PC-3 (cell line): ENCODE measurements at regions not wholly inside any gene's neighbourhood (a gene's known extent, or its start where the extent isn't known, plus 50 kb on each side); places are given as distances from the start of the nearest gene placed in this dataset.

ENCODE experiments used
- EZH2 ChIP-seq: fragments of 300-600 bp; sonication (generic); IDR thresholded peaks from one replicate; pipeline ENCODE4 v1.6.1; 2017; ENCODE audit warnings: antibody characterized with exemption, mild to moderate bottlenecking, low read length; ENCODE audit not compliant: unreplicated experiment
- EZH2phosphoT487 ChIP-seq: fragments of 300-600 bp; sonication (generic); IDR thresholded peaks from 2 replicates; pipeline ENCODE4 v1.6.1; 2018; ENCODE audit warnings: mild to moderate bottlenecking, antibody characterized with exemption, low read length, borderline replicate concordance
- TF ChIP-seq, protein P1 (sequence below): fragments of 300-600 bp; sonication (generic); conservative IDR thresholded peaks from 2 replicates; pipeline ENCODE4 v1.5.1; 2017; ENCODE audit warnings: antibody characterized with exemption, low read depth, mild to moderate bottlenecking, low read length

DNA sequence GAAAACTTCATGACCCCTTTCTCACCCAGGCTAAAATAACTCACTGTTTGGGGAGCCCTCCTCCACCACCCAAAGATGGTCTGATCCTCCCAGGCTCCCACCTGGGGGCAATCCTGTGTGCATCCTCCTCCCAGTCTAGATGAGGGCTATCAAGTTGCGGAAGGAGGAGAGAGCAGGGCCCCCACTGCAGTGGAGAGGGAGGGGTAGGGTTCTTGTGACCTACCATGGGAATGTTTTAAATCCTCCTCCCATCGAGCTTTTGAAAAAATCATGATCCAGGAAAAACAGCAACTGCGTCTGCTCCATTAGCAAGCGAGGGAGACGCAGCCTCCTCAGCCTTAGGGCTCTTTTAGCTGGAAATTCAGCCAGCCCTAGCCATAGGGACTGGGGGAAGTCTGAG, 80.0 kb downstream of the NAV1 start:
- TF ChIP-seq, protein P1, sequence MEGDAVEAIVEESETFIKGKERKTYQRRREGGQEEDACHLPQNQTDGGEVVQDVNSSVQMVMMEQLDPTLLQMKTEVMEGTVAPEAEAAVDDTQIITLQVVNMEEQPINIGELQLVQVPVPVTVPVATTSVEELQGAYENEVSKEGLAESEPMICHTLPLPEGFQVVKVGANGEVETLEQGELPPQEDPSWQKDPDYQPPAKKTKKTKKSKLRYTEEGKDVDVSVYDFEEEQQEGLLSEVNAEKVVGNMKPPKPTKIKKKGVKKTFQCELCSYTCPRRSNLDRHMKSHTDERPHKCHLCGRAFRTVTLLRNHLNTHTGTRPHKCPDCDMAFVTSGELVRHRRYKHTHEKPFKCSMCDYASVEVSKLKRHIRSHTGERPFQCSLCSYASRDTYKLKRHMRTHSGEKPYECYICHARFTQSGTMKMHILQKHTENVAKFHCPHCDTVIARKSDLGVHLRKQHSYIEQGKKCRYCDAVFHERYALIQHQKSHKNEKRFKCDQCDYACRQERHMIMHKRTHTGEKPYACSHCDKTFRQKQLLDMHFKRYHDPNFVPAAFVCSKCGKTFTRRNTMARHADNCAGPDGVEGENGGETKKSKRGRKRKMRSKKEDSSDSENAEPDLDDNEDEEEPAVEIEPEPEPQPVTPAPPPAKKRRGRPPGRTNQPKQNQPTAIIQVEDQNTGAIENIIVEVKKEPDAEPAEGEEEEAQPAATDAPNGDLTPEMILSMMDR: no peak
- TF ChIP-seq EZH2phosphoT487 (no peak), EZH2 (no peak)
